Type B pancreatic cell (in vitro differentiated cells): ENCODE measurements at regions not wholly inside any gene's neighbourhood (a gene's known extent, or its start where the extent isn't known, plus 50 kb on each side); places are given as distances from the start of the nearest gene placed in this dataset.

ENCODE experiments used
- DNase-seq: peaks from one replicate; pipeline ENCODE4 v3.0.0; 2021; ENCODE audit warnings: mixed read lengths; ENCODE audit not compliant: unreplicated experiment; ENCODE audit errors: extremely low spot score
- H3K27ac Mint-ChIP-seq: 2 replicates; pipeline ENCODE4 v1.8.0; 2021; ENCODE audit warnings: mild to moderate bottlenecking, mixed read lengths
- H3K27me3 Mint-ChIP-seq: 2 replicates; pipeline ENCODE4 v1.8.0; 2021; ENCODE audit warnings: mixed read lengths
- H3K36me3 Mint-ChIP-seq: 2 replicates; pipeline ENCODE4 v1.8.0; 2021; ENCODE audit warnings: mixed read lengths
- H3K4me1 Mint-ChIP-seq: one replicate; pipeline ENCODE4 v1.8.0; 2021; ENCODE audit warnings: mixed read lengths; ENCODE audit not compliant: unreplicated experiment
- H3K4me3 Mint-ChIP-seq: 2 replicates; pipeline ENCODE4 v1.8.0; 2021; ENCODE audit warnings: mild to moderate bottlenecking, mixed read lengths
- H3K9me3 Mint-ChIP-seq: 2 replicates; pipeline ENCODE4 v1.8.0; 2021; ENCODE audit warnings: mixed read lengths
- TF ChIP-seq, protein P1 (sequence below): fragments of 200-600 bp; sonication (generic); conservative IDR thresholded peaks from 2 replicates; pipeline ENCODE4 v1.5.0; 2021; ENCODE audit warnings: antibody characterized with exemption, mild to moderate bottlenecking

DNA sequence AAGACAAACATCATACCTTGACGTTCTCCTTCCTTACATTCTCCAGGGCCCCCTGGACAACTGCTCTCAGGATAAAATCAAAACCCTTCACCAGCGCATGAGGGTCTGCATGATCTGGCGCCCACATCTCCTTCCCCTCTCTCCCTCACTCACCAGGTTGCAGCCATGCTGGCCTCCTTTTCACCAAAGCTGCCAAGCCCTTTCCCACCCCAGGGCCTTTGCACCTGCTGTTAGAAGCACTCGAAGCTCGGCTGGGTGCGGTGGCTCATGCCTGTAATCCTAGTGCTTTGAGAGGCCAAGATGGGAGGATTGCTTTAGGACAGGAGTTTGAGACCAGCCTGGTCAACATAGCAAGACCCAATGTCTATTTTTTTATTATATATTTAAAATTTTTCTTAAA is 56.1 kb upstream of the NUP50 start:
- H3K27ac Mint-ChIP-seq = no peak overlapping the region

DNA sequence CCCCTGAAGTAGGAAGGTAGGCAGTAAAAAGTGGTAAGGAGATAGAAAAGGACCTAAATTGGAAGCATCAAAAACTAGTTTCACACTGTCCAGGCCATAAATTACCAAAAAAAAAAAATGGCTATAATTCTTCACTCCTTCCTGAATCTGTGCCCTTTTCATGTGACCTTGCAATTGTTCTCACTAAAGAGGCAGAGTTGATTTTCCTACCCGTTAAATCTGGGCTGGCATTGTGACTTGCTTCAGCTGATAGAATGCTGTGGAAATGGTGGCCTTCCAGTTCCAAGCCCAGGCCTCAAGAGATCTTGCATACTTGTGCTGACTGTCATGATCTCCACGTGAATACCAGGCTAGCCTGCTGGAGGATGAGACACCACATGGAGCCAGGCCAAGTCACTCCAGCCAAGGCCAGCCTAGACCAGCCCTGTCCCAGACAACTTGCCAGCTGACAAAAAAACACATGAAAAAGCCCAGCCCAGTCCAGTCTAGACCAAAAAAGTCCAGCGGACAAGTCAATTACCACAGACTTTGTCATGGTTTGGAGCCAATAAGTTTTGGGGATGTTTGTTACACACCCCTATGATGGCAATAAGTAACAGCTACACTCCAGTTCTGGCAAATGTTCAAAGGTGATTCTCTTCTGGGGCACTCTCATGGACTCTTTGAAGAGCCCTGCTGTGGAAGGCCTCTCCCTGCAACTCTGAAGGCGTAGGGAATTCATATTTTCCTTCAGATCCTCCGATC is 51.4 kb upstream of the NUP50 start:
- no peaks in the 10 kb centered on the region for H3K4me1 Mint-ChIP-seq
- H3K9me3 Mint-ChIP-seq = peaks cover 4% of the 10 kb centered on the region
- H3K36me3 Mint-ChIP-seq = no peaks in the 10 kb centered on the region
- no peak overlapping the region for H3K27ac Mint-ChIP-seq
- H3K4me3 Mint-ChIP-seq = no peak overlapping the region
- H3K27me3 Mint-ChIP-seq = peaks cover 7% of the 10 kb centered on the region
- TF ChIP-seq, protein P1, sequence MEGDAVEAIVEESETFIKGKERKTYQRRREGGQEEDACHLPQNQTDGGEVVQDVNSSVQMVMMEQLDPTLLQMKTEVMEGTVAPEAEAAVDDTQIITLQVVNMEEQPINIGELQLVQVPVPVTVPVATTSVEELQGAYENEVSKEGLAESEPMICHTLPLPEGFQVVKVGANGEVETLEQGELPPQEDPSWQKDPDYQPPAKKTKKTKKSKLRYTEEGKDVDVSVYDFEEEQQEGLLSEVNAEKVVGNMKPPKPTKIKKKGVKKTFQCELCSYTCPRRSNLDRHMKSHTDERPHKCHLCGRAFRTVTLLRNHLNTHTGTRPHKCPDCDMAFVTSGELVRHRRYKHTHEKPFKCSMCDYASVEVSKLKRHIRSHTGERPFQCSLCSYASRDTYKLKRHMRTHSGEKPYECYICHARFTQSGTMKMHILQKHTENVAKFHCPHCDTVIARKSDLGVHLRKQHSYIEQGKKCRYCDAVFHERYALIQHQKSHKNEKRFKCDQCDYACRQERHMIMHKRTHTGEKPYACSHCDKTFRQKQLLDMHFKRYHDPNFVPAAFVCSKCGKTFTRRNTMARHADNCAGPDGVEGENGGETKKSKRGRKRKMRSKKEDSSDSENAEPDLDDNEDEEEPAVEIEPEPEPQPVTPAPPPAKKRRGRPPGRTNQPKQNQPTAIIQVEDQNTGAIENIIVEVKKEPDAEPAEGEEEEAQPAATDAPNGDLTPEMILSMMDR = no peak
- no peak for DNase-seq

More for the DNA sequence above, 56.1 kb upstream of the NUP50 start:
- no peak for DNase-seq
- Mint-ChIP-seq H3K4me3 (no peak overlapping the region), H3K4me1 (no peaks in the 10 kb centered on the region), H3K36me3 (no peaks in the 10 kb centered on the region), H3K9me3 (peaks cover 8% of the 10 kb centered on the region), H3K27me3 (peaks cover 19% of the 10 kb centered on the region)
- TF ChIP-seq, protein P1 = no peak
